ENCODE measurements at regions not wholly inside any gene's neighbourhood (a gene's known extent, or its start where the extent isn't known, plus 50 kb on each side); places are given as distances from the start of the nearest gene placed in this dataset.

- Mint-ChIP-seq H3K27ac (ENCODE audit: unreplicated experiment) (no peak overlapping the region), H3K4me3 (no peak overlapping the region), H3K9me3 (peaks cover 7% of the 10 kb centered on the region), H3K4me1 (no peaks in the 10 kb centered on the region), H3K27me3 (ENCODE audit: low read depth) (no peaks in the 10 kb centered on the region), H3K36me3 (ENCODE audit: low read depth) (no peaks in the 10 kb centered on the region)
- DNase-seq (ENCODE audit: low read depth, low spot score): no peak
- TF ChIP-seq CTCF (conservative IDR thresholded peaks at IDR 0.05): no peak
Measured at GRCh38 chrX:42073448-42073847, 150.1 kb upstream of the CASK start.

GRCh38 chrX:42070866-42071265, 147.5 kb upstream of the CASK start:
- Mint-ChIP-seq H3K27ac (ENCODE audit: unreplicated experiment) (no peak overlapping the region), H3K4me1 (no peaks in the 10 kb centered on the region)
- TF ChIP-seq CTCF (conservative IDR thresholded peaks at IDR 0.05): no peak

GRCh38 chrX:42054256-42054655, 130.9 kb upstream of the CASK start:
- Mint-ChIP-seq H3K27me3 (ENCODE audit: low read depth) (no peaks in the 10 kb centered on the region), H3K36me3 (ENCODE audit: low read depth) (no peaks in the 10 kb centered on the region), H3K4me3 (no peak overlapping the region), H3K4me1 (peaks cover 6% of the 10 kb centered on the region), H3K9me3 (peaks cover 10% of the 10 kb centered on the region), H3K27ac (ENCODE audit: unreplicated experiment) (no peak overlapping the region)
- DNase-seq (ENCODE audit: low read depth, low spot score): no peak
- no peak for TF ChIP-seq CTCF (conservative IDR thresholded peaks at IDR 0.05)

More at GRCh38 chrX:42070866-42071265, 147.5 kb upstream of the CASK start:
- Mint-ChIP-seq H3K9me3 (peaks cover 7% of the 10 kb centered on the region), H3K4me3 (no peak overlapping the region), H3K27me3 (ENCODE audit: low read depth) (no peaks in the 10 kb centered on the region), H3K36me3 (ENCODE audit: low read depth) (no peaks in the 10 kb centered on the region)
- DNase-seq (ENCODE audit: low read depth, low spot score): no peak

- H3K27ac Mint-ChIP-seq (ENCODE audit: unreplicated experiment): no peak overlapping the region
- peaks cover 12% of the 10 kb centered on the region for H3K9me3 Mint-ChIP-seq
- no peaks in the 10 kb centered on the region for H3K27me3 Mint-ChIP-seq (ENCODE audit: low read depth)
- no peak for DNase-seq (ENCODE audit: low read depth, low spot score)
- no peak for TF ChIP-seq CTCF (conservative IDR thresholded peaks at IDR 0.05)
- no peak overlapping the region for H3K4me3 Mint-ChIP-seq
- H3K4me1 Mint-ChIP-seq: peaks cover 6% of the 10 kb centered on the region
- H3K36me3 Mint-ChIP-seq (ENCODE audit: low read depth): no peaks in the 10 kb centered on the region
Measured at GRCh38 chrX:42050345-42050744, 127.0 kb upstream of the CASK start.

GRCh38 chrX:42047886-42048285, 124.5 kb upstream of the CASK start:
- no peak for DNase-seq (ENCODE audit: low read depth, low spot score)
- Mint-ChIP-seq H3K36me3 (ENCODE audit: low read depth) (no peaks in the 10 kb centered on the region), H3K27ac (ENCODE audit: unreplicated experiment) (no peak overlapping the region), H3K27me3 (ENCODE audit: low read depth) (no peaks in the 10 kb centered on the region), H3K4me1 (no peaks in the 10 kb centered on the region), H3K4me3 (no peak overlapping the region), H3K9me3 (peaks cover 15% of the 10 kb centered on the region)
- TF ChIP-seq CTCF (conservative IDR thresholded peaks at IDR 0.05): no peak

GRCh38 chrX:42028109-42028508, 104.8 kb upstream of the CASK start:
- Mint-ChIP-seq H3K27me3 (ENCODE audit: low read depth) (no peaks in the 10 kb centered on the region), H3K4me3 (no peak overlapping the region), H3K36me3 (ENCODE audit: low read depth) (no peaks in the 10 kb centered on the region), H3K27ac (ENCODE audit: unreplicated experiment) (no peak overlapping the region), H3K9me3 (peaks cover 17% of the 10 kb centered on the region), H3K4me1 (no peaks in the 10 kb centered on the region)
- TF ChIP-seq CTCF (conservative IDR thresholded peaks at IDR 0.05): no peak
- DNase-seq (ENCODE audit: low read depth, low spot score): no peak
